ENCODE measurements at regions not wholly inside any gene's neighbourhood (a gene's known extent, or its start where the extent isn't known, plus 50 kb on each side); places are given as distances from the start of the nearest gene placed in this dataset.

GRCh38 chr2:51324051-51324450, 292.1 kb upstream of the NRXN1 start:
- TF ChIP-seq, protein P1, sequence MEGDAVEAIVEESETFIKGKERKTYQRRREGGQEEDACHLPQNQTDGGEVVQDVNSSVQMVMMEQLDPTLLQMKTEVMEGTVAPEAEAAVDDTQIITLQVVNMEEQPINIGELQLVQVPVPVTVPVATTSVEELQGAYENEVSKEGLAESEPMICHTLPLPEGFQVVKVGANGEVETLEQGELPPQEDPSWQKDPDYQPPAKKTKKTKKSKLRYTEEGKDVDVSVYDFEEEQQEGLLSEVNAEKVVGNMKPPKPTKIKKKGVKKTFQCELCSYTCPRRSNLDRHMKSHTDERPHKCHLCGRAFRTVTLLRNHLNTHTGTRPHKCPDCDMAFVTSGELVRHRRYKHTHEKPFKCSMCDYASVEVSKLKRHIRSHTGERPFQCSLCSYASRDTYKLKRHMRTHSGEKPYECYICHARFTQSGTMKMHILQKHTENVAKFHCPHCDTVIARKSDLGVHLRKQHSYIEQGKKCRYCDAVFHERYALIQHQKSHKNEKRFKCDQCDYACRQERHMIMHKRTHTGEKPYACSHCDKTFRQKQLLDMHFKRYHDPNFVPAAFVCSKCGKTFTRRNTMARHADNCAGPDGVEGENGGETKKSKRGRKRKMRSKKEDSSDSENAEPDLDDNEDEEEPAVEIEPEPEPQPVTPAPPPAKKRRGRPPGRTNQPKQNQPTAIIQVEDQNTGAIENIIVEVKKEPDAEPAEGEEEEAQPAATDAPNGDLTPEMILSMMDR (conservative IDR thresholded peaks at IDR 0.05; ENCODE audit: low read depth): no peak
- ChIA-PET CTCF (no interaction called here), POLR2A (ENCODE audit: low non-redundant PET) (no interaction called here)
- no peak for DNase-seq (ENCODE audit: low spot score)
- no peak overlapping the region for H3K27ac ChIP-seq

DNA sequence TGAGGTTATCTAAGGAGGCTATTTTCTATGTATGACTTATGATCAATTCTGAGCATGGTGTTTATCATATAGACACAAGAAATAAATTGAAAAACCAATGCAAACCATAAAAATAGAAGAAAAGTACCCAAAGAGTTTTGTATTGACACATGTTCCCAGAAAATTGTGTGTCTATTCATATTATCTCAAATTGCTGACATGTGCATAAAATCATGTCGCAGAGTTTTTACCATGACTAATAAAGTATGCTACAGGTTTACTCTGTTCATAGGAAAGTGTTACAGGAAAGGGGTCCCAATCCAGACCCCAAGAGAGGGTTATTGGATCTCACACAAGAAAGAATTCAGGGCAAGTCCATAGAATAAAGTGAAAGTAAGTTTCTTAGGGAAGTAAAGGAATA, 290.7 kb upstream of the NRXN1 start:
- TF ChIP-seq, protein P1 (conservative IDR thresholded peaks at IDR 0.05; ENCODE audit: low read depth): no peak
- H3K27ac ChIP-seq: no peak overlapping the region
- CTCF ChIA-PET: no interaction called here
- DNase-seq (ENCODE audit: low spot score): no peak
- POLR2A ChIA-PET (ENCODE audit: low non-redundant PET): no interaction called here

GRCh38 chr2:51304311-51304710, 272.4 kb upstream of the NRXN1 start:
- POLR2A ChIA-PET (ENCODE audit: low non-redundant PET): no interaction called here
- H3K27ac ChIP-seq: no peak overlapping the region
- CTCF ChIA-PET: no interaction called here
- DNase-seq (ENCODE audit: low spot score): no peak
- TF ChIP-seq, protein P1 (conservative IDR thresholded peaks at IDR 0.05; ENCODE audit: low read depth): no peak

GRCh38 chr2:51301381-51301780, 269.4 kb upstream of the NRXN1 start:
- H3K27ac ChIP-seq: no peak overlapping the region
- no peak for DNase-seq (ENCODE audit: low spot score)
- POLR2A ChIA-PET (ENCODE audit: low non-redundant PET): no interaction called here
- CTCF ChIA-PET: no interaction called here
- TF ChIP-seq, protein P1 (conservative IDR thresholded peaks at IDR 0.05; ENCODE audit: low read depth): no peak

DNA sequence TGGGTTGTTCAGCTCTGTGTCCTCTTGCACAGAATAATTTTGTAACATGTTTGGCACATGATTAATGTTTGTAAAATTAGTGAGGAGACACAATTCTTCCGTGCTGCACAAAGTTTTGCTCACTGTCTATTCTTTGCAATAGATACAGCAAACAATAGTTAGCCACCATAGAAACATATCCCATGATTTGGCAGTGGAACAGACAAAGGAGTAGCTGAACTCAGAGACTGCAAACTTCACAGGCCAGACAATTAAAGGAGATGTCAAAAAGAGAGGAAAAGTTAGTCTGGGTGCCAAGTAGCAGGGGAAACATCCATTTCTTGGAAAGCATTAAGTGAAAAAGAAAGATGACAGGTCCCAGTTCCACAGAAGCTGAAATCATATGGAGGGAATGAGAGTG, 267.4 kb upstream of the NRXN1 start:
- no peak for DNase-seq (ENCODE audit: low spot score)
- H3K27ac ChIP-seq: no peak overlapping the region
- TF ChIP-seq, protein P1 (conservative IDR thresholded peaks at IDR 0.05; ENCODE audit: low read depth): no peak
- POLR2A ChIA-PET (ENCODE audit: low non-redundant PET): no interaction called here
- CTCF ChIA-PET: no interaction called here

GRCh38 chr2:51297488-51297887, 265.6 kb upstream of the NRXN1 start:
- ChIA-PET POLR2A (ENCODE audit: low non-redundant PET) (no interaction called here), CTCF (no interaction called here)
- TF ChIP-seq, protein P1 (conservative IDR thresholded peaks at IDR 0.05; ENCODE audit: low read depth): no peak
- H3K27ac ChIP-seq: no peak overlapping the region
- DNase-seq (ENCODE audit: low spot score): no peak
